ENCODE measurements at regions not wholly inside any gene's neighbourhood (a gene's known extent, or its start where the extent isn't known, plus 50 kb on each side); places are given as distances from the start of the nearest gene placed in this dataset.

DNA sequence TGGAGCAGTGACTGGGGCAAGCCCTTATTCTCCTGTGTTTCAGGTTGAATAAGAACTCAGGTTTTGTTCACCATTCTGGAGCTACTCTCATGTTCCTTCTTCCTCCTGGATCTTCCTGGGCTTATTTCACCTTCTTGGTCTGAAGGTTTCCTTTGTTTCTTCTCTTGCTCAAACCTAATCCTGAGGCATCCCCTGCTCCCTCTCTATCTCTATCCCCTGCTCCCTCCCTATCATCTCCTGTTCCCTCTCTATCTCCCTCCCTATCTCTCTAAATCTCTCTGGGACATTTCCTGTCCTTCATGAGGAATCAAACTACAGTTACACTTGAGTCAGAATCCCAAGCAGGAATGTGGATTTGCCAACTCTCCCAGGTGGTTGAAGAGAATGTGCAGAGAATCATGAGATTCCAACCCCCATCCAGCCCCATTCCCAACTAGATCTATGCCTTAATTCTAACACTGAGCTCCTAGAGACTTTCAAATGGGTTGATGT, 134.9 kb upstream of the ZIC3 start:
- intact Hi-C loops (cut with micrococcal nuclease) = no loop called here

DNA sequence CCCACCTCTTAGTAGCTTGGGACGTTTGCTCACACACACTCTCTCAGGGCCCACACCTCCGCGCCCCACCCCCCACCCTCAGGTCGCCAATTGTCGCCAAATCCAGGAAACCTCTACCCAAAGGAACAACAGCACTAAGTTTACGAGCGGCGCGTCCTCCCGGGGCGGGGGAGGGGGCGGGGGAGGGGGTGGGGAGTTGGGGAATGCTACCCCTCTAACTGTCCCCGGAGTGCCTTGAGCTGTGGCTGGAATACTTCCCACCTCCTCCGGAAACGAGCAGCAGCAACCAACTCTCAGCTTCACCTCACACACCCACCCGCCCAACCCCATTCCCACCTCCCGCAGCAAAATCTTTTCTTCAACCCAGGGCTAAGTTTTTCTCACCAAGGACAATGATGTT, 135.6 kb upstream of the ZIC3 start:
- no peak overlapping the region for H3K4me2 ChIP-seq (replicated peaks; ENCODE audit: extremely low read depth, low read length, poor library complexity, severe bottlenecking)
- H3K36me3 ChIP-seq (replicated peaks in 1 of 2; ENCODE audit: control insufficient read depth in 1 of 2, insufficient read depth in 2 of 2, low read length in 2 of 2) = no peaks in the 10 kb centered on the region
- no peak for DNase-seq
- no CpG with 5 or more reads among the region's 17 CpGs for WGBS (ENCODE audit: insufficient coverage)
- H3K4me3 Mint-ChIP-seq = peak overlapping the region in 1 of 2 donors; percentile 7
- peaks cover 0 to 31% (median 20%) of the 10 kb centered on the region in 7 donors for H3K9me3 Mint-ChIP-seq
- H3K4me3 ChIP-seq (replicated peaks in 1 of 3; ENCODE audit: low read depth in 2 of 3, low read length in 3 of 3) = no peak overlapping the region
- intact Hi-C loops (cut with micrococcal nuclease) = no loop called here
- no peaks in the 10 kb centered on the region for H4K20me1 ChIP-seq (ENCODE audit: insufficient read depth, low read length)
- no peak overlapping the region for H3K27ac Mint-ChIP-seq
- TF ChIP-seq, protein P1, sequence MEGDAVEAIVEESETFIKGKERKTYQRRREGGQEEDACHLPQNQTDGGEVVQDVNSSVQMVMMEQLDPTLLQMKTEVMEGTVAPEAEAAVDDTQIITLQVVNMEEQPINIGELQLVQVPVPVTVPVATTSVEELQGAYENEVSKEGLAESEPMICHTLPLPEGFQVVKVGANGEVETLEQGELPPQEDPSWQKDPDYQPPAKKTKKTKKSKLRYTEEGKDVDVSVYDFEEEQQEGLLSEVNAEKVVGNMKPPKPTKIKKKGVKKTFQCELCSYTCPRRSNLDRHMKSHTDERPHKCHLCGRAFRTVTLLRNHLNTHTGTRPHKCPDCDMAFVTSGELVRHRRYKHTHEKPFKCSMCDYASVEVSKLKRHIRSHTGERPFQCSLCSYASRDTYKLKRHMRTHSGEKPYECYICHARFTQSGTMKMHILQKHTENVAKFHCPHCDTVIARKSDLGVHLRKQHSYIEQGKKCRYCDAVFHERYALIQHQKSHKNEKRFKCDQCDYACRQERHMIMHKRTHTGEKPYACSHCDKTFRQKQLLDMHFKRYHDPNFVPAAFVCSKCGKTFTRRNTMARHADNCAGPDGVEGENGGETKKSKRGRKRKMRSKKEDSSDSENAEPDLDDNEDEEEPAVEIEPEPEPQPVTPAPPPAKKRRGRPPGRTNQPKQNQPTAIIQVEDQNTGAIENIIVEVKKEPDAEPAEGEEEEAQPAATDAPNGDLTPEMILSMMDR (IDR thresholded peaks at IDR 0.05) = no peak
- no peak overlapping the region for H3K27ac ChIP-seq (ENCODE audit: low read depth in 1 of 2, low read length in 2 of 2)
- H3K4me1 Mint-ChIP-seq = peaks cover 14% of the 10 kb centered on the region
- H3K79me2 ChIP-seq (ENCODE audit: insufficient read depth, low read length) = no peaks in the 10 kb centered on the region
- peaks cover 0 to 19% of the 10 kb centered on the region in 2 donors for H3K4me1 ChIP-seq (ENCODE audit: control insufficient read depth in 1 of 2, insufficient read depth in 2 of 2, low read length in 2 of 2)
- H3K27me3 ChIP-seq (ENCODE audit: control insufficient read depth in 2 of 2, insufficient read depth in 2 of 2, low read length in 2 of 2) = peaks cover 40 to 59% of the 10 kb centered on the region in 2 donors
- H2AFZ ChIP-seq (ENCODE audit: insufficient read depth, low read depth, low read length, poor library complexity, severe bottlenecking) = no peak overlapping the region
- no peak overlapping the region for H3K9ac ChIP-seq (ENCODE audit: insufficient read depth, low read length, poor library complexity, severe bottlenecking)
- peaks cover 50 to 67% (median 62%) of the 10 kb centered on the region in 3 donors for H3K27me3 Mint-ChIP-seq (ENCODE audit: low read depth in 3 of 3)
- H3K9me3 ChIP-seq (replicated peaks in 1 of 2; ENCODE audit: control insufficient read depth in 1 of 2, insufficient read depth in 1 of 2, low read length in 2 of 2) = peaks cover 3 to 20% of the 10 kb centered on the region in 2 donors
- H3K36me3 Mint-ChIP-seq = peaks cover 3 to 4% of the 10 kb centered on the region in 2 donors

More for the DNA sequence above, 134.9 kb upstream of the ZIC3 start:
- no peaks in the 10 kb centered on the region for H3K36me3 ChIP-seq (replicated peaks in 1 of 2; ENCODE audit: control insufficient read depth in 1 of 2, insufficient read depth in 2 of 2, low read length in 2 of 2)
- H2AFZ ChIP-seq (ENCODE audit: insufficient read depth, low read depth, low read length, poor library complexity, severe bottlenecking) = no peak overlapping the region
- H3K27me3 ChIP-seq (ENCODE audit: control insufficient read depth in 2 of 2, insufficient read depth in 2 of 2, low read length in 2 of 2) = peaks cover 33 to 51% of the 10 kb centered on the region in 2 donors
- H3K27ac ChIP-seq (ENCODE audit: low read depth in 1 of 2, low read length in 2 of 2) = no peak overlapping the region
- Mint-ChIP-seq H3K4me3 (peak overlapping the region in 1 of 2 donors; percentile 56), H3K27me3 (ENCODE audit: low read depth in 3 of 3) (peaks cover 43 to 59% (median 56%) of the 10 kb centered on the region in 3 donors), H3K4me1 (peaks cover 14% of the 10 kb centered on the region), H3K36me3 (peaks cover 3 to 4% of the 10 kb centered on the region in 2 donors), H3K27ac (no peak overlapping the region), H3K9me3 (peaks cover 0 to 30% (median 22%) of the 10 kb centered on the region in 7 donors)
- TF ChIP-seq, protein P1 (IDR thresholded peaks at IDR 0.05) = no peak
- H3K9ac ChIP-seq (ENCODE audit: insufficient read depth, low read length, poor library complexity, severe bottlenecking) = no peak overlapping the region
- H3K9me3 ChIP-seq (replicated peaks in 1 of 2; ENCODE audit: control insufficient read depth in 1 of 2, insufficient read depth in 1 of 2, low read length in 2 of 2) = peaks cover 3 to 17% of the 10 kb centered on the region in 2 donors
- H3K79me2 ChIP-seq (ENCODE audit: insufficient read depth, low read length) = no peaks in the 10 kb centered on the region
- H3K4me2 ChIP-seq (replicated peaks; ENCODE audit: extremely low read depth, low read length, poor library complexity, severe bottlenecking) = no peak overlapping the region
- no peaks in the 10 kb centered on the region for H4K20me1 ChIP-seq (ENCODE audit: insufficient read depth, low read length)
- no peak overlapping the region for H3K4me3 ChIP-seq (replicated peaks in 1 of 3; ENCODE audit: low read depth in 2 of 3, low read length in 3 of 3)
- peaks cover 0 to 19% of the 10 kb centered on the region in 2 donors for H3K4me1 ChIP-seq (ENCODE audit: control insufficient read depth in 1 of 2, insufficient read depth in 2 of 2, low read length in 2 of 2)
- DNase-seq = no peak
